K562 (cell line): ENCODE measurements at regions not wholly inside any gene's neighbourhood (a gene's known extent, or its start where the extent isn't known, plus 50 kb on each side); places are given as distances from the start of the nearest gene placed in this dataset.

Experiments
- CC2D1A ChIP-seq: fragments of 450-650 bp; IDR thresholded peaks from 2 replicates; pipeline ENCODE4 v1.6.1; 2017; ENCODE audit warnings: mild to moderate bottlenecking
- CHD1 ChIP-seq: fragments of 200-600 bp; sonication (generic); IDR thresholded peaks from one replicate; pipeline ENCODE4 v1.6.1; 2012; ENCODE audit warnings: mild to moderate bottlenecking, moderate library complexity, low read length, inconsistent platforms
- CHD7 ChIP-seq: fragments of 200-600 bp; sonication (generic); IDR thresholded peaks from one replicate; pipeline ENCODE4 v1.6.1; 2012; ENCODE audit warnings: mild to moderate bottlenecking, low read depth, low read length, inconsistent platforms
- KHSRP ChIP-seq: fragments of 450-650 bp; IDR thresholded peaks from 2 replicates; pipeline ENCODE4 v1.6.1; 2017
- NUFIP1 ChIP-seq: fragments of 450-650 bp; IDR thresholded peaks from 2 replicates; pipeline ENCODE4 v1.6.1; 2018; ENCODE audit not compliant: partially characterized antibody
- SMARCB1 ChIP-seq: IDR thresholded peaks from 2 replicates; pipeline ENCODE4 v1.6.1; 2011; ENCODE audit warnings: improper control_type of control experiment, low read depth; ENCODE audit not compliant: insufficient read length
- ZNF830 ChIP-seq: fragments of 250-450 bp; sonication (Bioruptor Pico); IDR thresholded peaks from 2 replicates; pipeline ENCODE4 v1.5.0; 2021; ENCODE audit warnings: mild to moderate bottlenecking
- ZZZ3 ChIP-seq: fragments of 450-650 bp; IDR thresholded peaks from 2 replicates; pipeline ENCODE4 v1.6.1; 2016; ENCODE audit warnings: antibody characterized with exemption, mild to moderate bottlenecking, moderate library complexity

GRCh38 chr10:5285186-5285585 is 79.6 kb upstream of the UCN3 start (continued):
- TF ChIP-seq CHD7 (no peak), NUFIP1 (no peak), ZNF830 (CRISPR knock-in tag) (no peak), ZZZ3 (no peak), KHSRP (no peak), CHD1 (no peak), CC2D1A (no peak), SMARCB1 (no peak)
